IPS-18a (cell line): ENCODE measurements at regions not wholly inside any gene's neighbourhood (a gene's known extent, or its start where the extent isn't known, plus 50 kb on each side); places are given as distances from the start of the nearest gene placed in this dataset.
"Not testable (repeated sequence)": the region's sequence is repeated elsewhere in the genome, so short reads cannot be mapped to it uniquely, and the experiment has no call there.

Experiments
- H3K27ac ChIP-seq: one replicate; pipeline ENCODE4 v1.5.1; 2013; ENCODE audit warnings: low read length
- H3K27me3 ChIP-seq: one replicate; pipeline ENCODE4 v1.6.1; 2013; ENCODE audit warnings: mild to moderate bottlenecking, low read length; ENCODE audit not compliant: control insufficient read depth, insufficient read depth
- H3K36me3 ChIP-seq: one replicate; pipeline ENCODE4 v1.6.1; 2013; ENCODE audit warnings: low read depth, low read length; ENCODE audit not compliant: control insufficient read depth
- H3K4me1 ChIP-seq: one replicate; pipeline ENCODE4 v1.6.1; 2013; ENCODE audit warnings: low read depth, low read length; ENCODE audit not compliant: control insufficient read depth
- H3K4me3 ChIP-seq: one replicate; pipeline ENCODE4 v1.5.1; 2013; ENCODE audit warnings: low read length
- H3K9ac ChIP-seq: one replicate; pipeline ENCODE4 v1.6.1; 2013; ENCODE audit warnings: mild to moderate bottlenecking, low read length, moderate library complexity
- H3K9me3 ChIP-seq: one replicate; pipeline ENCODE4 v1.6.1; 2013; ENCODE audit warnings: low read depth, low read length; ENCODE audit not compliant: control insufficient read depth

- H3K4me1 ChIP-seq, result no peaks in the 10 kb centered on the region
- H3K9me3 ChIP-seq, result no peaks in the 10 kb centered on the region
- H3K36me3 ChIP-seq, result no peaks in the 10 kb centered on the region
- H3K4me3 ChIP-seq, result no peak overlapping the region
- H3K9ac ChIP-seq, result no peak overlapping the region
- H3K27me3 ChIP-seq, result no peaks in the 10 kb centered on the region
- H3K27ac ChIP-seq, result no peak overlapping the region
Observed at GRCh38 chr6:84862843-84863242, 98.4 kb upstream of the TBX18 start.

DNA sequence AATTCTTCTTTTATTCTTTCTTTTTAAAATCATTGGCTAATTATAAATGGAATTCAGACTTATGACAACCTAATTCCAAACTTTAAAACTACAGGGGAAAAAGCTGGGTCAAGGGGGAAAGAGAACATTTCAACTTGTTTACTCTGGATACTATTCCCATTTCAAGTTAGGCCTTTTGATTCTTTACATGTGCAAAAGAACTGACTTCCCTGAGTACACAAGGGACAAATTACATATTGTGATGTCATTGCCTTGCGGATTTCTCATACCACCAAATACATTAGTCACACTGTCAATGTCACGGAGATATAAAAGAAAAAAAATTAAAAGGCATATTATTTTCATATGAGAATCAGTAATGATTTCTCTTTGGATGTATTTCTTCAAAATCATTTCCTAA, 96.5 kb upstream of the TBX18 start:
- no peak overlapping the region for H3K9ac ChIP-seq
- no peaks in the 10 kb centered on the region for H3K4me1 ChIP-seq
- no peaks in the 10 kb centered on the region for H3K36me3 ChIP-seq
- H3K27ac ChIP-seq, result no peak overlapping the region
- no peaks in the 10 kb centered on the region for H3K9me3 ChIP-seq
- no peak overlapping the region for H3K4me3 ChIP-seq
- no peaks in the 10 kb centered on the region for H3K27me3 ChIP-seq

GRCh38 chr6:84860509-84860908, 96.1 kb upstream of the TBX18 start:
- H3K36me3 ChIP-seq, result no peaks in the 10 kb centered on the region
- H3K4me3 ChIP-seq, result no peak overlapping the region
- no peak overlapping the region for H3K27ac ChIP-seq
- H3K4me1 ChIP-seq, result no peaks in the 10 kb centered on the region
- H3K27me3 ChIP-seq, result no peaks in the 10 kb centered on the region
- H3K9ac ChIP-seq, result no peak overlapping the region
- H3K9me3 ChIP-seq, result no peaks in the 10 kb centered on the region

GRCh38 chr6:84854811-84855400, 90.5 kb upstream of the TBX18 start:
- Histone ChIP-seq H3K4me3 (no peak overlapping the region), H3K27me3 (no peaks in the 10 kb centered on the region), H3K9ac (no peak overlapping the region), H3K9me3 (no peaks in the 10 kb centered on the region), H3K4me1 (no peaks in the 10 kb centered on the region), H3K27ac (no peak overlapping the region), H3K36me3 (no peaks in the 10 kb centered on the region)

- no peaks in the 10 kb centered on the region for H3K36me3 ChIP-seq
- no peaks in the 10 kb centered on the region for H3K27me3 ChIP-seq
- H3K4me1 ChIP-seq, result no peaks in the 10 kb centered on the region
Observed at GRCh38 chr6:84853901-84854300, 89.5 kb upstream of the TBX18 start.

DNA sequence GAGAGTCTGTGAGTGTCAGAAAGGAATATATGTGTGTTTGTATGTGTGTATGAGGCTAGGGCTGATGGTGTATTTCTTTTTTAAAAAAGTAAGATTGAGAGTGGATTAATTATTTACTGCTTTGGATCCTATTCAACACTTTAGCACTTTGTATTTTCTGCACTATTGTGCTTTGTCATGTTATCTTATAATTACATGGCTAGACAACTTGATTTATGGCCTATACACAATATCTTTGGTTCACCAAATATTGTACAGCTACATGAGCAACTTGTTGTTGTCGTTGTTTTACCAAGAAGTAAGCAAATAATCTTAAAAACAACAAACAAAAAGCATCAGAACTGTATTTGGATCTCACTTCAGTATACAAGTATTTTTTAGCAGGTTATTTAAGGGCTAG, 84.6 kb upstream of the TBX18 start:
- Histone ChIP-seq H3K36me3 (no peaks in the 10 kb centered on the region), H3K27me3 (no peaks in the 10 kb centered on the region), H3K9ac (no peak overlapping the region), H3K4me1 (no peaks in the 10 kb centered on the region), H3K4me3 (no peak overlapping the region), H3K9me3 (no peaks in the 10 kb centered on the region), H3K27ac (no peak overlapping the region)

More at GRCh38 chr6:84853901-84854300, 89.5 kb upstream of the TBX18 start:
- no peak overlapping the region for H3K9ac ChIP-seq
- no peak overlapping the region for H3K27ac ChIP-seq
- no peak overlapping the region for H3K4me3 ChIP-seq
- no peaks in the 10 kb centered on the region for H3K9me3 ChIP-seq

GRCh38 chr6:84847390-84848160, 83.2 kb upstream of the TBX18 start:
- H3K9ac ChIP-seq, result no peak overlapping the region
- H3K4me1 ChIP-seq, result no peaks in the 10 kb centered on the region
- no peaks in the 10 kb centered on the region for H3K36me3 ChIP-seq

GRCh38 chr6:84842525-84843166, 78.2 kb upstream of the TBX18 start:
- H3K36me3 ChIP-seq, result no peaks in the 10 kb centered on the region
- no peaks in the 10 kb centered on the region for H3K27me3 ChIP-seq
- H3K9me3 ChIP-seq, result no peaks in the 10 kb centered on the region
- H3K9ac ChIP-seq, result no peak overlapping the region
- no peak overlapping the region for H3K27ac ChIP-seq
- no peak overlapping the region for H3K4me3 ChIP-seq
- no peaks in the 10 kb centered on the region for H3K4me1 ChIP-seq

More at GRCh38 chr6:84847390-84848160, 83.2 kb upstream of the TBX18 start:
- Histone ChIP-seq H3K9me3 (no peaks in the 10 kb centered on the region), H3K27me3 (no peaks in the 10 kb centered on the region), H3K4me3 (no peak overlapping the region), H3K27ac (no peak overlapping the region)

DNA sequence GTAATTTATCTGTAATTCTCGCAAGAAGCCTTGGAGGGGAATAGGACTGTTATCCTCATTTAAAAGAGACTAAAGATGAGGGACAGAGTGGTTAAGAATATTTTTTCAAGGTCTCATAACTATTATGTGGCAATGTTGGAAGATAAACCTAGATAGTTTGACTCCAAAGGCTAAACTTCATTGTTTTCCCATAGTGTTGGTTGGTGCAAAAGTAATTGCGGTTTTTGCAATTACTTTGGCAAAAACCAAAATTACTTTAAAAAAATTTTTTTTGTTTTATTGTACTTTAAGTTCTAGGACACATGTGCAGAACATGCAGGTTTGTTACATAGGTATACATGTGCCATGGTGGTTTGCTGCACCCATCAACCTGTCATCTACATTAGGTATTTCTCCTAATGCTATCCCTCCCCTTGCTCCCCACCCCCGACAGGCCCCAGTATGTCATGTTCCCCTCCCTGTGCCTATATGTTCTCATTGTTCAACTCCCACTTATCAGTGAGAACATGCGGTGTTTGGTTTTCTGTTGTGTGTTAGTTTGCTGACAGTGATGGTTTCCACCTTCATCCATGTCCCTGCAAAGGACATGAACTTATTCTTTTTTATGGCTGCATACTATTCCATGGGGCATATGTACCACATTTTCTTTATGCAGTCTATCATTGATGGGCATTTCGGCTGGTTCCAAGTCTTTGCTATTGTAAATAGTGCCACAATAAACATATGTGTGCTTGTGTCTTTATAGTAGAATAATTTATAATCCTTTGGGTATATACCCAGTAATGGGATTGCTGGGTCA, 72.9 kb upstream of the TBX18 start:
- not testable (repeated sequence) for H3K9ac ChIP-seq, H3K9me3 ChIP-seq, H3K4me3 ChIP-seq, H3K4me1 ChIP-seq, H3K27ac ChIP-seq, H3K36me3 ChIP-seq, H3K27me3 ChIP-seq

GRCh38 chr6:84836366-84836765, 72.0 kb upstream of the TBX18 start:
- H3K36me3 ChIP-seq, result no peaks in the 10 kb centered on the region
- no peaks in the 10 kb centered on the region for H3K27me3 ChIP-seq
- H3K9me3 ChIP-seq, result peaks cover 4% of the 10 kb centered on the region
- no peak overlapping the region for H3K4me3 ChIP-seq
- H3K4me1 ChIP-seq, result no peaks in the 10 kb centered on the region
- H3K9ac ChIP-seq, result no peak overlapping the region
- no peak overlapping the region for H3K27ac ChIP-seq

- Histone ChIP-seq H3K9me3 (peaks cover 4% of the 10 kb centered on the region), H3K27ac (no peak overlapping the region), H3K4me3 (no peak overlapping the region), H3K9ac (no peak overlapping the region), H3K27me3 (no peaks in the 10 kb centered on the region), H3K36me3 (no peaks in the 10 kb centered on the region), H3K4me1 (no peaks in the 10 kb centered on the region)
Observed at GRCh38 chr6:84835340-84835739, 70.9 kb upstream of the TBX18 start.
